ENCODE measurements at regions not wholly inside any gene's neighbourhood (a gene's known extent, or its start where the extent isn't known, plus 50 kb on each side); places are given as distances from the start of the nearest gene placed in this dataset.

DNA sequence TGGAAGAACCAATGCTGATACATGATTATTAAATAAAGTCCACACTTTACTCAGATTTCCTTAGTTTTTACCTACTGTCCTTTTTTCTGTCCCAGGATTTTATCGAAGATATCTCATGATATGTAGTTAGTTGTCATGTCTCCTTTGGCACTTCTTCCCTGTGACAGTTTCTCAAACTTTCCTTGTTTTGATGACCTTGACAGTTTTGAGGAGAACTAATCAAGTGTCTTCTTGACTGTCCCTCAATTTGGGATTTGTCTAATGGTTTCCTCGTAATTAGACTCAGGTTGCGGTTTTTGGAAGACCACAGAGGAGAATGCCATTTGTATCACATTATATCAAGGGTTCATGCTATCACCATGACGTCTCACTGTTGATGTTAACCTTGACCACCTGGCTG lies 483.1 kb upstream of the ZNF608 start:
- H3K27ac Mint-ChIP-seq (ENCODE audit: unreplicated experiment): no peak overlapping the region
- H3K4me3 Mint-ChIP-seq: no peak overlapping the region

DNA sequence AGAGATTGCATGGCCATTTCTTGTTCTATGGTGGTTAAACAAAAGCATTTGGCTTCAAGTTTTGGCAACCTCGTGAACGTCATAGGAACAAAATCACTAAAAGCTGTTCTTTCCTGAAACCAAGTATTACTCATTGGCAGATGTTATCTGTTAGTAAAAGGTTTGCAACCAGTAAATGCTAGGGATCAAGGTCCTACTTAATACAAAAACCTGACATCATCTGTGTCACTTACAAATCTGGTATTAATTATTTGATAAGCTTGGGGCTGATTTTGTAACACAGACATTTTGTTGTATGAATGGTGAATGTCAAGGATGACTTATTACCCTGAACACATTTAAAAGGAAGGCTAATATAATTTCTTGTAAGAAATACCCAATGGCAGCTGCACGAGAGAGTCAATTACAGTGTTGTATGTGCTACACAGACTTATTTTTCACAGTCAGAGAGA lies 486.4 kb upstream of the ZNF608 start:
- TF ChIP-seq, protein P1, sequence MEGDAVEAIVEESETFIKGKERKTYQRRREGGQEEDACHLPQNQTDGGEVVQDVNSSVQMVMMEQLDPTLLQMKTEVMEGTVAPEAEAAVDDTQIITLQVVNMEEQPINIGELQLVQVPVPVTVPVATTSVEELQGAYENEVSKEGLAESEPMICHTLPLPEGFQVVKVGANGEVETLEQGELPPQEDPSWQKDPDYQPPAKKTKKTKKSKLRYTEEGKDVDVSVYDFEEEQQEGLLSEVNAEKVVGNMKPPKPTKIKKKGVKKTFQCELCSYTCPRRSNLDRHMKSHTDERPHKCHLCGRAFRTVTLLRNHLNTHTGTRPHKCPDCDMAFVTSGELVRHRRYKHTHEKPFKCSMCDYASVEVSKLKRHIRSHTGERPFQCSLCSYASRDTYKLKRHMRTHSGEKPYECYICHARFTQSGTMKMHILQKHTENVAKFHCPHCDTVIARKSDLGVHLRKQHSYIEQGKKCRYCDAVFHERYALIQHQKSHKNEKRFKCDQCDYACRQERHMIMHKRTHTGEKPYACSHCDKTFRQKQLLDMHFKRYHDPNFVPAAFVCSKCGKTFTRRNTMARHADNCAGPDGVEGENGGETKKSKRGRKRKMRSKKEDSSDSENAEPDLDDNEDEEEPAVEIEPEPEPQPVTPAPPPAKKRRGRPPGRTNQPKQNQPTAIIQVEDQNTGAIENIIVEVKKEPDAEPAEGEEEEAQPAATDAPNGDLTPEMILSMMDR (conservative IDR thresholded peaks at IDR 0.05): no peak
- H3K9me3 Mint-ChIP-seq: peaks cover 2% of the 10 kb centered on the region
- no peak overlapping the region for H3K27ac Mint-ChIP-seq (ENCODE audit: unreplicated experiment)
- H3K36me3 Mint-ChIP-seq (ENCODE audit: low read depth): no peaks in the 10 kb centered on the region
- H3K4me3 Mint-ChIP-seq: no peak overlapping the region
- no peak for DNase-seq (ENCODE audit: low read depth, low spot score)
- peaks cover 60% of the 10 kb centered on the region for H3K4me1 Mint-ChIP-seq
- H3K27me3 Mint-ChIP-seq (ENCODE audit: low read depth): no peaks in the 10 kb centered on the region

More for the DNA sequence above, 483.1 kb upstream of the ZNF608 start:
- TF ChIP-seq, protein P1 (conservative IDR thresholded peaks at IDR 0.05): no peak
- DNase-seq (ENCODE audit: low read depth, low spot score): no peak
- peaks cover 61% of the 10 kb centered on the region for H3K4me1 Mint-ChIP-seq
- peaks cover 2% of the 10 kb centered on the region for H3K9me3 Mint-ChIP-seq
- H3K27me3 Mint-ChIP-seq (ENCODE audit: low read depth): no peaks in the 10 kb centered on the region
- no peaks in the 10 kb centered on the region for H3K36me3 Mint-ChIP-seq (ENCODE audit: low read depth)

- H3K27ac Mint-ChIP-seq (ENCODE audit: unreplicated experiment): no peak overlapping the region
- no peaks in the 10 kb centered on the region for H3K27me3 Mint-ChIP-seq (ENCODE audit: low read depth)
- no peak for DNase-seq (ENCODE audit: low read depth, low spot score)
- TF ChIP-seq, protein P1 (conservative IDR thresholded peaks at IDR 0.05): no peak
- no peak overlapping the region for H3K4me3 Mint-ChIP-seq
- peaks cover 2% of the 10 kb centered on the region for H3K36me3 Mint-ChIP-seq (ENCODE audit: low read depth)
- H3K4me1 Mint-ChIP-seq: peaks cover 50% of the 10 kb centered on the region
- peaks cover 5% of the 10 kb centered on the region for H3K9me3 Mint-ChIP-seq
These were observed 487.5 kb upstream of the ZNF608 start for GRCh38 chr5:125233944-125234343.

- Mint-ChIP-seq H3K4me1 (peaks cover 48% of the 10 kb centered on the region), H3K27ac (ENCODE audit: unreplicated experiment) (no peak overlapping the region)
- DNase-seq (ENCODE audit: low read depth, low spot score): no peak
These were observed 489.6 kb upstream of the ZNF608 start for GRCh38 chr5:125236007-125236406.

DNA sequence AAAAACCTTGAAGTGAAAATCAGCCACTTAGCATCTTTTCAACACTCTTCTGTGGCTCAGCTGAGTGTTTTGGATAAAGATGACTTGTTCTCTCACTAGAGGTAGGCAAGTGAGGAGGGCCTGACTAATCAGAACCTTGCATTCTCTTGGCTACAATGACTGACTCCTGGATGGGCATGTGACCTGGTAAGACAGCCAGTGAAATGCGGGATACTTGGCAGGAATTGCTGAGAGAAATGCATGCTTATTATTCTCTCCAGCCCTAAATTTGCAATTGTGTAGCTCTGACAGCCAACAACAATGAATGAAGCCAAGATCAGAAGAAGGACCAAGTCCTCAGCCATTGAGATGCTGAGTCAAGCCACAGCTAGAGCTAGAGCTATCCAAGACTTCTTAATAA lies 490.5 kb upstream of the ZNF608 start:
- DNase-seq (ENCODE audit: low read depth, low spot score): no peak
- Mint-ChIP-seq H3K27ac (ENCODE audit: unreplicated experiment) (peak overlapping the region; percentile 23), H3K4me1 (peaks cover 48% of the 10 kb centered on the region), H3K36me3 (ENCODE audit: low read depth) (peaks cover 4% of the 10 kb centered on the region), H3K9me3 (peaks cover 9% of the 10 kb centered on the region), H3K27me3 (ENCODE audit: low read depth) (no peaks in the 10 kb centered on the region), H3K4me3 (no peak overlapping the region)
- TF ChIP-seq, protein P1 (conservative IDR thresholded peaks at IDR 0.05): no peak

More at GRCh38 chr5:125236007-125236406, 489.6 kb upstream of the ZNF608 start:
- peaks cover 7% of the 10 kb centered on the region for H3K9me3 Mint-ChIP-seq
- H3K36me3 Mint-ChIP-seq (ENCODE audit: low read depth): peaks cover 4% of the 10 kb centered on the region
- H3K27me3 Mint-ChIP-seq (ENCODE audit: low read depth): no peaks in the 10 kb centered on the region
- H3K4me3 Mint-ChIP-seq: no peak overlapping the region
- TF ChIP-seq, protein P1 (conservative IDR thresholded peaks at IDR 0.05): no peak

Measured in neural crest cell (in vitro differentiated cells).